GM19455 (cell line): ENCODE measurements at regions not wholly inside any gene's neighbourhood (a gene's known extent, or its start where the extent isn't known, plus 50 kb on each side); places are given as distances from the start of the nearest gene placed in this dataset.

Experiments used
- ATAC-seq: cut with Tn5 transposase; IDR thresholded peaks from one replicate; pipeline ENCODE4 v1.9.1; 2021; ENCODE audit not compliant: unreplicated experiment

DNA sequence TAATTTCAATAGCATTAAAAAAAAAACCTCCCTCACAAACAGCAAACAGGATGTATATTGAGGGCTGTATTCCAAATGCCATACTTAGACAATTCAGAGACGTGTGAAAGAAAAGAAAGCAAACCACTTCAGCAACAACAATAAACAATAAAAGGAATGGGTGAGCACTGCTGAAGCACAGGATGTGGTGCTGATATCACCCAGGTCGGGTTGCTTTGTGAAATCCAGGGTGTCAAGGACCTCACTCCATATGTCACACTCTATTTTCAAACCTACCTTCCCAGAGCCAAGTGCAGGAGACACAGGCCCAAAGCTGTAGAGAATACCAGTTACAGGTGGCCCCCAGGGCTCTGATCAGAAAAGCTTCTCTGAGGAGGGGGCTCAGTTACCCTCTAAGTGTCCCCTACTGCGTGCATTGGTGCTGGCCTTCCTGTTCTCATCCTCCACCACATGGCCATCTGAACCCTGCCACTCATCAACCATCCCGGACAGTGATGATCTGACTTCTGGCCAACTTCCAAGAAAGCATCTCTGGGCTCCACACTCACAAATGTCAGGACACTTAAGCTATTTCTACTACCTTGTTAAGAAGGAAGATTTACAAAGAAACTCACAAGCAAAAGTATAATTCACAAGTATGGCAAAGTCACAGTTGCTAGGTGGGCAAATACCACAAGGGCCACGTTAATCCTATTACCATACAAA lies 363.0 kb downstream of the SS18 start:
- no peak for ATAC-seq

DNA sequence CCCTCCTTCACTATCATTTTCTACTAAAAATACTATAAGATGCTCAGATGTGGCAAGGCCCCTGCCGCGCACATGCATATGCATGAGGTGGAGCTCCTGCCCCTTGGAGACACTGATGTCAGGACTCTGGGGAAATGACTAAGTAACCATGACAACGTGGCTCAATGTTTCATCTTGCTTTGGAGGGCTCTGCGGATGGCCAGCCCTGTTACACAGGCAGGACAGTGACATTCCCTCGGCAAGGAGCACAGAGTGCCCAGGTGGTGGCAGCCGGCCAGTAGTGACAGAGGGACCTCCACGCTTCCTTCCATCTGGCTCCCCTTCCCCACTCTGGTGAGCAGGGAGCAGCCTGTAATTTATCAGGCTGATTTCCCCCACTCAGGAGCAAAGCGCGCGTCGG lies 364.1 kb downstream of the SS18 start:
- ATAC-seq, result no peak

DNA sequence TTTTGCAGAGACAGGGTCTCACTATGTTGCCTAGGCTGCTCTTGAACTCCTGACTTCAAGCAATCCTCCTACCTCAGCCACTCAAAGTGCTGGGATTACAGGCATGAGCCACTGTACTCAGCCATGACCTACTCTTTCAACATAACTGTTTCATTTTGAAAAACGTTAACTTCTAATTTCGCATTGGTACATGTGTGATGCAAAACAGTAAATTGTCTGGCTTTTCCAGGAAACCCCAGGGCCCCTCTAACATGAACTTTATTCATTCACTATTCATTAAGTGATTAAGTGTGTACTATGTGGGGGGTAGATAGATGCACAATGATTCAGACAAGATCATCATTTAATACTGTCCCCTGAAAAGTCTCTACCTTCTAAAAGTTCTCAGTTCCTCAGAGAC lies 364.9 kb downstream of the SS18 start:
- no peak for ATAC-seq

DNA sequence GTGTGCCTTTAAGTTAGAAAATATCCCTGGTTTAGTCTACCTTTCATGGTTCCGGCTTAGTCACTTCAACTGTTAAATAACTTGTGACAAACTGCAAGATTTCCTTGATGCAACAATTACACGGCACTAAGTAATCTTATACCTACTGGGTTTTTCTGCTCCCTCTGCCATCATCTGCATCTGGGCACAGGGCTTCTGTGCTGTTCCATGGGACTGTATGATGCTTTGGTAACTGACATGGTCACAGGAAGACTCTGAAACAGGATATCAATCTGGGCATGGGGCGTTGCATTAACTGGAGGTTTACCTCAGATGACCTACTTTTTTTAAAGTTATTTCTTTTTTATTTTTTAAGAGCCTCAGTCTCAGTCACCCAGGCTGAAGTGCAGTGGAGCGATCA lies 365.4 kb downstream of the SS18 start:
- no peak for ATAC-seq

DNA sequence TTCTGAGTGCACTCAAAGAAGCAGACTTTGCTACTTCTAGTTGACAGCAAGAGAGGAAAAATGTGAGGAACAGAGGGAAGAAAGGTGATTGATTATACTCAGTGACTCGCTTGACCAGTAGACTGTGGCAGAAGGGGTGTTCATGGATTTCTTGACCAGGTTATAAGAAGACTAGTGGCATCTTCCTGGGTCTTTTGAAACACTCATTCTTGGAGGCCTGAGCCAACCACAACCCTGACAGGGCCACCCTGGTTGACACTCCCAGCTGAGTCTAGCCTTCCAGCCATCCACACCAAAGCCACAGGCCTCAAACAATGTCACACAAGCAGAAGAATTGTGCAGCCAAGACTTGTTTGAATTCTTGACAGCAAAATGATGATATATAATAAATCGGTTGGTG lies 366.3 kb downstream of the SS18 start:
- ATAC-seq, result no peak

DNA sequence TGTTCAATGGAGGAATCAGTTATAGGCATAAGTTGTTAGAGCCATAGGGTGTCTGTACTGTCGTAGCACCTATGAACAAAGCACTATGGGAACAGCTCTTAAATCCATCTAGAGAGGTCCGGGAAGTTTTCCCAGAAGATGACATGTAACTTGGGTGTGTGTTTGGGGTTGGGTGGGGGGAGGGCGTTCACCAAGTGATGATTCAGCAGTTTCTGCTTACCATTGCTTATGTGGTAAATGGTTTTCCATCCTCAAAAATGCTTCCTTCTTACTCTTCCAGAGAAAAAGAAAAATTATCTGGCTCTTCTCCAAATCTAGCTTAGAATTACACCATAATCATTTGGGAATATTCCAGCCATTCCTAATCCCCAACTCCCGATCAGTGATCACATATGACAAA lies 361.1 kb upstream of the ZNF521 start:
- no peak for ATAC-seq

DNA sequence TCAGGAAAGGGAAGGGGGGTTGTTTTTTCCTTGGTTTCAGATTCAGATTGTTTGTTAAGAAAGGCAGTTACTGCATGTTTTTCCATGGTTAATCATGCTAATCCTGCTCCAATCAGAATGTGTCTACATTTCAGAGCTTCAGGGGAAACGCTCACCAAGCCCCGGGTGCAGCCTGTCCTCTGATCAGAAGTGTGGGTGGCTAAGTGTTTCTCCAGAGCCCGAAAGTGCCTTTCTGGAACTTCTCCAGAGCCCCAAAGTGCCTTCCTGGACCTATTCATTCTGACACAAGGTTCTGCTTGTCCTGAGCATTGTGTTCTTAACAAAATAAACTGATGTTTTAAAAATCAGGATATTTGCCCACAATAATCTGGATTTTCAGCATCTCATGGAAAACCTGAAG lies 359.0 kb upstream of the ZNF521 start:
- ATAC-seq, result no peak

DNA sequence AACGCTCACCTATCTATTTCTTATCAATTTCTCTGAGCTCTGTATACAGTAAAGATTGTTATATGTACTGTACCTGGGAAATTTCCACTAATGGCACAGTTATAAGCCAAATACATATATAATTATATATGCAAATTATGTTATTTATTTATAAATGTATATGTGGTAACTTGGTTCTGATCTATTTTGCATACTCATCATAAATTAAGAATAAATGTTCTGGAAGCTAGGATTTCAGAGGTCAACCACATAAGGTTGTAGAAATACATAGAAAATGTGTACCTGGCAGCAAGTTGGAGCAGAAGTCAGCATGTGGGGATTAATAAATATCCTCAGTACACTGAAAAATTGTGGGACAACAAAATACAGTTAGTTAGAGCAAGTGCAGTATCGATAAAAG lies 353.7 kb upstream of the ZNF521 start:
- no peak for ATAC-seq

DNA sequence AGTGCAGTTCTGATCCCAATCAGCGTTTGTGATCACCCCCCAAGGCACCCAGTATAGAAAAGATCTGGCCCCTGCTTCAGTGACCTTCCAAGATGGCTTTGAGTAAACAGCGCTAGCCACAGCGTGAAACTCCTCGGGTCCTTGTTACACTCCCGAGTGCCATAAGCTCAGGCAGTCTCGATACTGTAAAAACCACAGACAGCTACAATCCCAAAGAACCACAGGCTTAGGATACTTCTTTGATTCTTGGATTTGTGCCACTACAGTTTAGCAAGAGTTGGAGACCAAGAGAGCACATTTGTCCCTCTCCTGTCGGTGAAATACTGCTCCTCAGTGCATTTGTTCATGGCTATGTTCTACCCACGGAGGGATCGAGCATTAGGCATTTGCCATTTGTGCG lies 352.5 kb upstream of the ZNF521 start:
- ATAC-seq, result no peak

DNA sequence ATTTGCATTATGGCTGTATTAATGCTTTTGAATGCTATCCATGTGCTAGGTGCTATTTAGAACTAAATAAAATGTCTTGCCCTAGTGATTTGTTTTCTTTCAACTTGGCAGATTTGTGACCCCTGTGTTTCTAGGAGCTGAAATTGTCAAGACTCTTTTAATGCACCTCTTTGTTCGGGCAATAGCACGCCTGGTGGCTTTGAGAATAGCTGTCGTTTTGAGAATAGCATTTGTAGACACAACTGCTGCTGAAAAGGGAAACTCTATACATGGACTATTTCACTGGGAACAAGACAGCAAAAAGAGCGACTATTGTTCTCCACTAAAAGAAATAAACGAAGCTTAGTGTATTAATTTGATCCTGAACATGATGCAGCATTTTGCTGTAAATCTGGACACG lies 352.1 kb upstream of the ZNF521 start:
- ATAC-seq, result no peak

DNA sequence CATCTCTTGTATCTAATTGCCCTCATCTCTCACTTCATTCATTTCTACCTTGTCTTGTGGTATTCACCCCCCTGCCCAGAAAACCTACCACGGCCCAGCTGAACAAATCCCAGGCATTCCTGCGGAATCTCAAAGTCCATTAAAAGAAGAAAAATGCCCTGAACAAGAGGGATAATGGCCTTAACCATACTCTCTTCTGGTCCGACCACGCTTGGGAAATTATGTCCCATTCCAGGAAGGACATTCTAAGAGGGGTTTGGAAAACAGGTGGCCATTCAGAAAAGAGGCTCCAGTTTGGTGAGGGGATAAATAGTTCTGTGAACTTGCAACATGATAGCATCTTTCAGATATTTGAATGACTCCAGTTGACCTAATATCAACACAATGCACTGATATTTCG lies 349.9 kb upstream of the ZNF521 start:
- no peak for ATAC-seq

DNA sequence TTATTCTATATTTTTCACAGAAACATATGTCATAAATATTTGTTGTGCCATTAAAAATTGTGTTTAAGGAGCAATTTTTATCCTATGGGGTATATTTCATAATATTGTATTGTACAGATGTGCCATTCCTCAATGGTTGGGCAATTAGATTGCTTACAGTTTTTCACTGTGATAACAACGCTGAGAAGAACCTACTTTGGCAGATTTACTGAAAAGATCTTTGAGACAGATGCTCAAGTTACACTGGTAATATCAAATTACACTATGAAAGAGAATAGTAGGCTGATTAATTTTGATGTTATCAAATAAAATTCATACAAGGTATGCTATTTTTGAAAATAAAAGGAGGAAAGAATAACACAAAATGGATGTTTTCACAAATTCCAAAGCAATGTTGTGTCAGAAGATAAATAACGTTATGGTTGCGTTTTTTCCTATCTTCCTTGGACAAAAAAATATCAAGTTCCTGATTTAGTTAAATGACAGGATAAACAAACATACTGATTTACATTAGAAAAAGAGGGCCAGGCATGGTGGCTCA lies 335.1 kb upstream of the ZNF521 start:
- ATAC-seq, result no peak

DNA sequence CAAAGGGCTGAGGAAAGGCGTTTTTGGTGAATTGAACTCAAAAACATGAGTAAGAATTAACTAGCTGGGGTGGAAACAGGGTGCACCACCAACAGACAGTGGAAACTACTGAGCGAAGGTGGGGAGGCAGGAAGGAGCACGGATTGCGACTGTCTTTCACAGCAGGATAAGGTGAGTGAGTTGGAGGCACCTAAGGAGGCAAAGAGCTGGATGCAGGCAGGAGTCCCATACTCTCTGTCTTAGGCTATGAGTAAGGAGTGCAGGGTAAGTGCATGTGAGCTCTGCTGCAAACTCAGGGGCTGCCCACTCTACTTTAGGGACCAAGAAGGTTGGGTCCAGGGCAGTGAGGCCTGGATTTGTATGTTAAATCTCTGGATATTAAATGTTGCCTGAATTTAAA lies 333.1 kb upstream of the ZNF521 start:
- ATAC-seq, result no peak

DNA sequence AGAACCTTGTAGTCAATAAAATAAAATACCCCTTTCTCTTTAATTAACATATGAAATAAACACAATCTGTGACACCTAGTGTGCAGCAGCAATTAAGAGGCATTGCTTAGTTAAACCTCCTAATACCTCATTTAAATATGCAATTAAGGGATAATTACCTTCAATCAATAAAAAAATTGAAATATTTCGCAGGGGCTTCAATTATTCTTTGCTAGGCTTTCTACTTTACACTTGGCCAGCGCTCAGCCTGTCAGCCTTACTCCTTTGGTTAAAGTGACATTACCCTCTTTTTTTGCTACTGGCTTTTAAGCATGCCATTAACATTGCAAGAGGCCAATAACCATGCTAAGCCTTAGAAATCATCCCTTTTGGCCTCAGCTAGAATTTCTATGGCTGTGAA lies 327.5 kb upstream of the ZNF521 start:
- no peak for ATAC-seq

DNA sequence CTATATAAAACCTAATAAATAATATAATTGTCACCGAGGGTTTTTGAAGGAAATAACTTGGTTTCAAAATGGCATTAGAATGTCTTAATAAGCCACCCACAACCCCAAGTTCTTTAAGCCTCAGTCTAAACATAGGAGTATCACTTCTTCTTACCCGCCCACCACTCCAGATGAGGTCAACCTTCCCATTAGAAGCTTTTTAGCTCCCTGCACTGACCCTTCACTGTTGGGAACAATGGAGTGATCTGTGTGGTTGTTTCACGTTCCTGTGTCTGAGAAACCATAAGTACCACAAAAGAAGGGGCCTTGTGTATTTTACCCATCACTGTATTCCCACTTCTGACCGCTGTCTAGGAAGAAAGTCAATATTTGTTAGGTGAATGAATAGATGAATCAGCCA lies 326.3 kb upstream of the ZNF521 start:
- no peak for ATAC-seq

DNA sequence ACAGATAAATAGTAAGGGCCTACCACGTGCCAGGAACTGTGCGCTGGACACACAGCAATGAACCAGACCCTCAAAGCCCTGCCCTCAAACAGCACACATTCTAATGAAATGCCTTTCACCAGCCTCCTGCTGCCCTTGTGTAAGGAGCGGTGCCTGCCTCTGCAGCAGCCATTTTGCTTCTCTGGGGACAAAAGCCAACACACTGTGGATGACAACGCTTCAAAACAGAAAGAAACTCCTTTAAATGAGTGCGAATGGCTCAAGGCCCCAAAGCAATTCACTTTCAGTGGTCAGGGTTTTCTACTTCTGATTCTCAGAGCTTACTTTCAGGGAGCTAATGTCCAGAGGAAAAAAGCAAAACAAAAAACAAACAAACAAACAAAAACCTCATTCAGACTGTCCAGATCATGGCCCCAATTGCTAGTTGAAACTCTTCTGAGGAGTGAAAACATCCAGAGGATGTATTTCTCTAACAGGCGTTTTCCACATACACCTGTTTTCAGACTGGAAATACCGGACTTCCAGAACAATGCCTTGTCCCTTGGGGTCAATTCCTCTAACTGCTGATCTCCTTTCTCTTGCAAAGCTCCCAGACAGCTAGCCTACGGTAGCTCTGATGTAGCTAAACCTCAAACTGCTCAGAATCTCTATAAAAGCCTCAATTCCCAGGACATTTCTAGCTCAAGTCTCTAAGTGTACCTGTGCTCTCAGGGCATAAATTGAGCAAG lies 323.3 kb upstream of the ZNF521 start:
- ATAC-seq, result no peak

DNA sequence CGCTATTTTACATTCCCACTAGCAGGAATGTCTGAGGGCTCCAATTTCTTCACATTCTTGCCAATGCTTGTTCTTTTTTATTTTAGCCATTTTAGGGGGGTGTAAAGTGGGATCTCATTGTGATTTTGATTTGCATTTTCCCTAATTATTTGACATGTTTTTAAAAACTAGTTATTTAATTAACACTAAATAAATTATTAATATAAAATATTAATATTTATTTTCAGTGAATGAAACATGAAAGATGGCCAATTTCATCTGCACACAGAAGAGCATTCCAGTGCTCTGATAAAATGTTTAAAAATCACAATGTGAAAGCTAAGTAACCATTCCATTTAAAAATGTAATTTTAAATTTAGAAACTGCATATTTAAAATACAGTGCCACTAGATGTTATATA lies 322.2 kb upstream of the ZNF521 start:
- ATAC-seq, result no peak

DNA sequence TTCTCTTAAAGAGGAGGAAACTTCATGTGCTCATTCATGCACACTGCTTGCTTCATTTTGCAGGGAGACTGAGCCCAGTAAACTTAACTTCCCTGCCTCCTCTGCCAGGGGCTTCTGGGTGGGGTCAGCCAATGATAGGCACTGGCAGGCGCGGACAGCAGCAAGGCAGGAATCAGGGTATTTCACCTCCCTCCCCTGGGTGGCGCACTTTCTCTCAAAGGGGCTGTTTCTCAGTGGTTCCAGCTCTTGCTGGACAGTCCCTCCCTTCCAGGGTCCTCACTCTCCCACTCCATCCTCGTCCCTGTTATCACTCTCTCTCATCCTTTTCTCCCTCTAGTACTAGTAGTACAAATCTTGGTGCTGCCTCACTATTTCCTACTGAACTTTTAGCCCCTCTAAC lies 320.5 kb upstream of the ZNF521 start:
- ATAC-seq, result no peak

DNA sequence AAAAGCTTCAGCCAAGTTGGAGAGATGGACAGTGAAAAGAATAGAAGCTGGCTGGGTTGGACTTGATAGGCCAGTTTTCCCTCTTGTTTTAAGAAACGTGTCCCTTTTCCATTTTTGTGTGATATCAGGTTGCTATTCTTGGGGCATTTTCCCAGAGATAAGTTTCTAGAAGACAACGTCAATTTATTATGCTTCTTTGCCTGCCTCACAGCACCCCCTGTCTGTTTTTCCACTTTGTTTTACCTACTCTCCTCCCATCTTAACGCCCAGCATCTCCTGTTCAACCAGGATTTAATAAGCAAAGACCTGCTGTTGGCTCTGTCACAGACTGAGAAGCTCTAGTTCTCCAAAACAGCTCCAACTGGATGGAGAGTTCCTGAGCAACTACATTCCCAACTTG lies 317.8 kb upstream of the ZNF521 start:
- no peak for ATAC-seq

DNA sequence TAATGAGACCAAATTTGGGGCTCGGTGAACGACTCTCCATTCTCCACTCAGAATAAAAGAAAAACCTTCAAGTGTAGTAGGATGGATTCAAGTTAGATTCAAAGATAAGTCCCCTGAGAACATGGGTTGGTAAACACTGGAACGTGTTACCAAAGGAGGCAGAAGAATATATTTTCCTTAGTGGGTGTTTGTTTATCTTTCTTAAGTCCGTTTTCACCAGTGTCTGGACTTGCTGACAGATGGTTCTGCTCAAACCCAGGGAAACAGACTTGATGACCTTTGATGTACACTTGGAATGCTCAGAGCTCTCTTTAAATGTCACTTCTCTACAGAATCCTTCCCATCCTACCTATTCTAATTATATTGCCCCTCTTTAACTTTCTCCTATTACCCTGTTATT lies 310.3 kb upstream of the ZNF521 start:
- no peak for ATAC-seq

DNA sequence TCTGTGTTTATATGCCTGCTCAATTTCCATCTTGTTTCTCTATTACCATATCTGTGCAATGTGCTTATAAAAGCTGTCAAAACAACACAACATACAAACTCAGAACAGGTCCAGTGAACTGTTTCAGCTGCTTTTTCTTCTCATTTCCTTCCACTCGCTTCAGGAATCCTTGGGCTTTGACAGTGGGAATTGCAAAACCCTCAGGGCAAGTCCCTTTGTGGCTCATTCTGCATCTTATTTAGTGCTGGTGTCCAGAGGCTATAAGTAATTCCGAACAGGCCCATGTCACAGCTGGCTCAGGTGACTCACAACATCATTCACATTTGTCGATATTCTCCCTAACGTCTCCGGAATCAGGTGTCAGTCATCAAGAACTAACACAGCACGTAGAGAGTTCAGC lies 309.9 kb upstream of the ZNF521 start:
- no peak for ATAC-seq

DNA sequence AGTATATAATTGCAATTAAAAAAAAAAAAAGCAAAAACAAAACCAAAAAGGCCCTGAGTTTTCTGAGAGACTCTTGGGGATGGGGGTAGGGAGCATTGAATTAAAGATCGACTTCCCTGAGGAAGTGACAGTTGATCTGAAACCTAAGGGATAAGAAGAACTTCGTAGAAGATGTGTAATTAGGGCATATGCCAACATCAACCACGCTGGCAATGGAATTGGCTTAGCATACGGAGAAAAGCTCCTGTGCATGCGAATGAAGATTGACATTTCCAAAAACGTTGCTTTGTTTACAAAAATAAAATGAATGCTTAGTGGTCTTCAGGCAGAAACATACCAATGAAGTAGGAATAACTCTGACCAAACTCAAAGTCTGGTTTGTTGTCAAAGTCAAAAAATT lies 307.6 kb upstream of the ZNF521 start:
- no peak for ATAC-seq

DNA sequence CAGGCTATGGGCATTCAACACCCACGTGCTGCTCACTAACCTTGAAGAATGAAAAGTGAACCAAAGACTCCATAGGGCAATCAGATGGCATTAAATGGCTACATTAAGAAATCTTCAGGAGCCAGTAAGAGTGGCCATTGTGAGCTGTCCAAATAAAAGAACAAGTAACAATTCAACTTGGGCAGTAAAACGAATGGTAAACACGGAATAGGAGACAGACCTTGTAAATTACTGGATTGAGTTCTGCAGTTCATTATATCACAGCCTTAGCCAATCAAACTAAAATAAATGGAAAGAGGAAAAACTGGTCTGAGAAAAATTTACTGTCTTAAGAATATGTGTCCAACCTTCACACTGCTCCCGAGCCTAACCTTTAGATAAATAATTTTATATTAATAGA lies 306.5 kb upstream of the ZNF521 start:
- no peak for ATAC-seq
